Lower leg skin (tissue), 4 donors: ENCODE measurements at regions not wholly inside any gene's neighbourhood (a gene's known extent, or its start where the extent isn't known, plus 50 kb on each side); places are given as distances from the start of the nearest gene placed in this dataset.

ENCODE experiments used
- DNase-seq, 2 donors: peaks; one replicate each; pipeline ENCODE4 v3.0.0-alpha.2; 2019; ENCODE audit warnings: low spot score in 2 of 2
- H3K4me3 ChIP-seq: fragments of 200-600 bp; sonication (generic); 2 replicates; pipeline ENCODE4 v1.5.1; 2017; ENCODE audit warnings: mild to moderate bottlenecking, low read depth; ENCODE audit not compliant: poor library complexity, severe bottlenecking
- CTCF ChIP-seq, 3 donors: fragments of 450-650 bp; IDR thresholded peaks; one replicate each; pipeline ENCODE4 v1.5.1; 2016; ENCODE audit warnings: antibody characterized with exemption in 3 of 3, mild to moderate bottlenecking in 3 of 3, moderate library complexity in 2 of 3
- POLR2A ChIP-seq, 2 donors: fragments of 450-650 bp; IDR thresholded peaks; one replicate each; pipeline ENCODE4 v1.6.1; 2016 to 2017; ENCODE audit warnings: antibody characterized with exemption in 2 of 2, mild to moderate bottlenecking in 1 of 2, moderate library complexity in 1 of 2
- WGBS, 2 donors: methylation state at CpG; one replicate each; pipeline ENCODE4 v1.1.5; 2018; 5-methylcytosine and 5-hydroxymethylcytosine counted together
- intact Hi-C: fragments of 100-400 bp; cut with DNase I; formaldehyde crosslinking; loops from one replicate; pipeline ENCODE4 v1.15.0; 2023; ENCODE audit warnings: low total_unique reads

- TF ChIP-seq CTCF (IDR thresholded peaks at IDR 0.05), result no peak
- intact Hi-C loops, result no loop called here
- no peak for DNase-seq
- no peak overlapping the region for H3K4me3 ChIP-seq
- 83 to 85% methylated on average over 1 of the region's 1 CpG for WGBS, 2 donors
Observed at GRCh38 chr10:6695519-6695918, 115.4 kb upstream of the PRKCQ start.

GRCh38 chr10:6694447-6695140, 114.5 kb upstream of the PRKCQ start:
- WGBS, 2 donors, result 67 to 70% methylated on average over 8 of the region's 8 CpGs
- DNase-seq, result no peak
- TF ChIP-seq POLR2A (IDR thresholded peaks at IDR 0.05), result no peak
- no peak for TF ChIP-seq CTCF (IDR thresholded peaks at IDR 0.05)
- no peak overlapping the region for H3K4me3 ChIP-seq
- intact Hi-C loops, result no loop called here

- H3K4me3 ChIP-seq, result no peak overlapping the region
- no peak for TF ChIP-seq CTCF (IDR thresholded peaks at IDR 0.05)
- TF ChIP-seq POLR2A (IDR thresholded peaks at IDR 0.05), result no peak
- 75 to 92% methylated on average over 7 of the region's 7 CpGs for WGBS, 2 donors
- intact Hi-C loops, result no loop called here
- DNase-seq, result no peak
Observed at GRCh38 chr10:6692856-6693255, 112.8 kb upstream of the PRKCQ start.

GRCh38 chr10:6692103-6692502, 112.0 kb upstream of the PRKCQ start:
- no peak for TF ChIP-seq POLR2A (IDR thresholded peaks at IDR 0.05)
- TF ChIP-seq CTCF (IDR thresholded peaks at IDR 0.05), result no peak
- no peak overlapping the region for H3K4me3 ChIP-seq
- DNase-seq, result no peak
- intact Hi-C loops, result no loop called here
- WGBS, 2 donors, result 68 to 79% methylated on average over 2 of the region's 2 CpGs

GRCh38 chr10:6689036-6689435, 109.0 kb upstream of the PRKCQ start:
- H3K4me3 ChIP-seq, result no peak overlapping the region
- 56% methylated on average over 5 of the region's 5 CpGs for WGBS, 2 donors
- DNase-seq, result no peak
- intact Hi-C loops, result no loop called here
- TF ChIP-seq POLR2A (IDR thresholded peaks at IDR 0.05), result no peak
- TF ChIP-seq CTCF (IDR thresholded peaks at IDR 0.05), result no peak

GRCh38 chr10:6680735-6681134, 100.7 kb upstream of the PRKCQ start:
- 49 to 60% methylated on average over 6 of the region's 6 CpGs for WGBS, 2 donors
- H3K4me3 ChIP-seq, result no peak overlapping the region
- DNase-seq, result no peak
- TF ChIP-seq POLR2A (IDR thresholded peaks at IDR 0.05), result no peak
- no peak for TF ChIP-seq CTCF (IDR thresholded peaks at IDR 0.05)
- intact Hi-C loops, result no loop called here
